B cell (primary cell): ENCODE measurements at regions not wholly inside any gene's neighbourhood (a gene's known extent, or its start where the extent isn't known, plus 50 kb on each side); places are given as distances from the start of the nearest gene placed in this dataset.

Source experiments
- ATAC-seq: fragments of 200-7000 bp; cut with Tn5 transposase; one replicate; pipeline ENCODE4 v1.10.0; 2021; ENCODE audit warnings: low read depth, mild to moderate bottlenecking, moderate number of reproducible peaks, moderate library complexity
- CTCF ChIA-PET: fragments of 350-600 bp; sonication (Branson Sonifier 250); formaldehyde crosslinking; loops from one replicate; lab custom pipeline; 2021; ENCODE audit warnings: antibody characterized with exemption, inconsistent platforms; lab: Charles Lee
- POLR2A ChIA-PET: fragments of 350-600 bp; sonication (Branson Sonifier 250); formaldehyde crosslinking; loops from one replicate; lab custom pipeline; 2021; ENCODE audit warnings: antibody characterized with exemption; lab: Charles Lee
- DNase-seq: peaks from one replicate; pipeline ENCODE4 v3.0.0; 2013
- H2AFZ ChIP-seq: 2 replicates; pipeline ENCODE4 v1.6.1; 2012; ENCODE audit warnings: mild to moderate bottlenecking, low read depth, low read length; ENCODE audit not compliant: insufficient read depth, poor library complexity, severe bottlenecking
- H3K27ac ChIP-seq, 2 donors: 1 replicate in 1 of 2; 2 replicates in 1 of 2; pipeline ENCODE4 v1.5.1; 2012 to 2013; ENCODE audit warnings: low read length in 2 of 2, mild to moderate bottlenecking in 2 of 2, moderate library complexity in 1 of 2
- H3K27me3 ChIP-seq, 4 experiments: fragments of 200-600 bp in 1 of 4; sonication (generic) in 1 of 4; replicated peaks in 1 of 4; 1 replicate in 2 of 4; 2 replicates in 2 of 4; pipeline versions ENCODE4 v1.6.1 to v1.7.0; 2013 to 2016; ENCODE audit warnings: low read length in 3 of 4, mild to moderate bottlenecking in 2 of 4, mixed read lengths in 1 of 4, moderate library complexity in 1 of 4; ENCODE audit not compliant: insufficient read depth in 4 of 4, control insufficient read depth in 3 of 4; ENCODE audit errors: control extremely low read depth in 1 of 4
- H3K36me3 ChIP-seq, 2 experiments: replicated peaks in 1 of 2; 1 replicate in 1 of 2; 2 replicates in 1 of 2; pipeline versions ENCODE4 v1.6.1 to v1.7.1; 2013; ENCODE audit warnings: low read length in 1 of 2; ENCODE audit not compliant: insufficient read depth in 2 of 2, control insufficient read depth in 1 of 2; ENCODE audit errors: control extremely low read depth in 1 of 2, extremely low read depth in 1 of 2
- H3K4me1 ChIP-seq, 2 donors: fragments of 200-600 bp in 1 of 2; sonication (generic) in 1 of 2; 1 replicate in 1 of 2; 2 replicates in 1 of 2; pipeline versions ENCODE4 v1.5.1 to v1.6.1; 2013 to 2017; ENCODE audit warnings: low read length in 2 of 2; ENCODE audit not compliant: control insufficient read depth in 2 of 2, insufficient read depth in 2 of 2
- H3K4me2 ChIP-seq: replicated peaks from 2 replicates; pipeline ENCODE3; 2012; ENCODE audit warnings: mild to moderate bottlenecking, low read depth, low read length; ENCODE audit not compliant: poor library complexity, severe bottlenecking
- H3K4me3 ChIP-seq, 5 experiments: fragments of 200-600 bp in 1 of 5; sonication (generic) in 1 of 5; 1 replicate in 3 of 5; 2 replicates in 2 of 5; pipeline versions ENCODE4 v1.5.1 to v1.7.0; 2011 to 2016; ENCODE audit warnings: low read length in 4 of 5, mild to moderate bottlenecking in 4 of 5, low read depth in 2 of 5, control low read depth in 1 of 5, moderate library complexity in 1 of 5; ENCODE audit not compliant: insufficient read depth in 1 of 5; ENCODE audit errors: control extremely low read depth in 1 of 5, extremely low read depth in 1 of 5
- H3K79me2 ChIP-seq: fragments of 200-600 bp; sonication (generic); one replicate; pipeline ENCODE4 v1.6.0; 2016; ENCODE audit warnings: low read length; ENCODE audit not compliant: control insufficient read depth, insufficient read depth
- H3K9ac ChIP-seq: fragments of 200-600 bp; sonication (generic); 2 replicates; pipeline ENCODE4 v1.6.1; 2017; ENCODE audit warnings: mild to moderate bottlenecking, low read length, moderate library complexity
- H3K9me3 ChIP-seq, 3 donors: one replicate each; pipeline versions ENCODE4 v1.6.1 to v1.7.1; 2013; ENCODE audit warnings: low read length in 2 of 3; ENCODE audit not compliant: control insufficient read depth in 2 of 3, insufficient read depth in 1 of 3; ENCODE audit errors: control extremely low read depth in 1 of 3
- H4K20me1 ChIP-seq: 2 replicates; pipeline ENCODE4 v1.6.0; 2012; ENCODE audit warnings: mild to moderate bottlenecking, low read length; ENCODE audit not compliant: insufficient read depth, control insufficient read depth, poor library complexity, severe bottlenecking
- H3K27ac Mint-ChIP-seq: one replicate; pipeline ENCODE4 v1.8.0; 2021; ENCODE audit warnings: mixed read lengths
- H3K27me3 Mint-ChIP-seq: one replicate; pipeline ENCODE4 v1.8.0; 2021; ENCODE audit warnings: mixed read lengths
- H3K4me1 Mint-ChIP-seq: one replicate; pipeline ENCODE4 v1.8.0; 2021; ENCODE audit warnings: mixed read lengths
- H3K4me3 Mint-ChIP-seq: one replicate; pipeline ENCODE4 v1.8.0; 2021; ENCODE audit warnings: mixed read lengths
- H3K9me3 Mint-ChIP-seq: one replicate; pipeline ENCODE4 v1.8.0; 2022; ENCODE audit warnings: mixed read lengths; ENCODE audit not compliant: insufficient read depth
- EZH2 ChIP-seq: IDR thresholded peaks from 2 replicates; pipeline ENCODE4 v1.6.1; 2012; ENCODE audit warnings: borderline replicate concordance, low read depth, mild to moderate bottlenecking, moderate library complexity, low read length; ENCODE audit not compliant: insufficient read depth, poor library complexity, severe bottlenecking
- WGBS: methylation state at CpG from one replicate; pipeline ENCODE4 v1.1.5; 2013; ENCODE audit warnings: missing lambda C conversion rate; ENCODE audit not compliant: insufficient coverage; 5-methylcytosine and 5-hydroxymethylcytosine counted together
- intact Hi-C: fragments of 100-400 bp; cut with micrococcal nuclease; formaldehyde crosslinking; loops from one replicate; pipeline ENCODE4 v1.10.0; 2022
- TF ChIP-seq, protein P1 (sequence below): fragments of 200-600 bp; IDR thresholded peaks from one replicate; pipeline ENCODE4 v1.8.0; 2022; ENCODE audit warnings: antibody characterized with exemption, mild to moderate bottlenecking

DNA sequence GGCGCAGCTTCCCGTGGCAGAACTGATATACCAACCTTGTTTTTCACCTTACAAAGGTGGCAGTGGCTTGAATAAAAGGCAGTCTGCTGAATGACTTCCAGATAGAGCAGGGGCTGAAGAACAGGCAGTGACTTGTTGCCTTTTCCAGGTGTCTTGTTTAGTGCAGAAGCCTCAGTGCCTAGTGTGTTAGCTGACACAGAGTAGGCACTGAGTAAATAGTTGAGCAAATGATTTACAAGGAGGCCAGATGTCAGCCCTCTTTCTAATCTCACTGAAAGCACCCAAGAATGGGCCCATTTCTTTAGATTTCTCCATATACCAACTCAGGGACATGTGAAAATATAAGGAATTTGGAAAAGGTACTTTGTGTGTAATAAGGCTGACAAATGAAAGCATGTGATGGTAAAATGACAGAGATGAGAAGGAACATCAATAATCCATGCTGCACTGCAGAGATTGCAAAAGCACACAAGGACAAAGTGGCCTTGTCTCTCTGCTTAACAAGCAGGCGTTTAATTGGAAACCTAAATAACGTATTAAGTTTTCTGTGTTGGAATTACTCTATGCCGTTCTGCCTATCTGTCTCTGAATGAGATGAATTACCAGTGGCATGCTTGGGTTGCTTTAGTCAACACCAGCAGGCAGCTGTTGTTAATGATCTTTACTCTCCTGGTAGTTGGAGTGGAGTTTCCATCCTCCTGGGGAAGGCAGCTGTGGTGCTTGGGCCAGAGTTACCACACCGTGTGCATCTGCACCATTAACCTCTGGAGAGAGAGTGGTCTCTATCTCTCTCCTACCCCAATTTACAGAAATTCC is 360.1 kb upstream of the C9orf72 start:
- intact Hi-C loops, result no loop called here
- 83% methylated on average over 3 of the region's 6 CpGs for whole genome bisulfite sequencing

DNA sequence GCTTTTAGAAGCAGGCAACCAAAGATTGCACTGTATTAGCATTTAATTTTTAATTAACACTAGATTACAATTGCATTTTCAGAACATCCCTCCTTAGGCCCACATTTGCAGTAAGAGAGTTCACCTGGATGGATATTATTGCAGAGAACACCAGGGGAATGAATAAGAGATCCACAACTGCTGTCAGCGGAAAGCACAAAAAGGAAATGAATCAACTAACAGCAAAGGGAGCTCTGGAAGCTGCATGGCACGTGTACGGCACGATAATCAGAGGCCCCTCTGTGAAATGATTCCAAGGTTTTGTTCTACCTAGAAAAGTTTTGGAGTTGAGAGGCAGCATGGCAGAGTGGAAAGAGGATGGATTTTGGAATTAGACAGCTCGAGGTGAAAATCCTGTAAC is 361.2 kb upstream of the C9orf72 start:
- ChIA-PET CTCF (no interaction called here), POLR2A (no interaction called here)
- Histone ChIP-seq H3K9ac (no peak overlapping the region), H2AFZ (no peak overlapping the region), H3K79me2 (no peaks in the 10 kb centered on the region), H3K27ac (no peak overlapping the region), H3K4me2 (no peak overlapping the region), H3K27me3 (no peaks in the 10 kb centered on the region), H4K20me1 (no peaks in the 10 kb centered on the region), H3K36me3 (no peaks in the 10 kb centered on the region), H3K9me3 (no peaks in the 10 kb centered on the region), H3K4me3 (no peak overlapping the region), H3K4me1 (no peaks in the 10 kb centered on the region)
- intact Hi-C loops, result no loop called here
- WGBS, result 65% methylated on average over 5 of the region's 5 CpGs
- Mint-ChIP-seq H3K27me3 (no peaks in the 10 kb centered on the region), H3K4me3 (no peak overlapping the region), H3K4me1 (no peaks in the 10 kb centered on the region), H3K27ac (no peak overlapping the region), H3K9me3 (no peaks in the 10 kb centered on the region)
- no peak for TF ChIP-seq EZH2
- TF ChIP-seq, protein P1, sequence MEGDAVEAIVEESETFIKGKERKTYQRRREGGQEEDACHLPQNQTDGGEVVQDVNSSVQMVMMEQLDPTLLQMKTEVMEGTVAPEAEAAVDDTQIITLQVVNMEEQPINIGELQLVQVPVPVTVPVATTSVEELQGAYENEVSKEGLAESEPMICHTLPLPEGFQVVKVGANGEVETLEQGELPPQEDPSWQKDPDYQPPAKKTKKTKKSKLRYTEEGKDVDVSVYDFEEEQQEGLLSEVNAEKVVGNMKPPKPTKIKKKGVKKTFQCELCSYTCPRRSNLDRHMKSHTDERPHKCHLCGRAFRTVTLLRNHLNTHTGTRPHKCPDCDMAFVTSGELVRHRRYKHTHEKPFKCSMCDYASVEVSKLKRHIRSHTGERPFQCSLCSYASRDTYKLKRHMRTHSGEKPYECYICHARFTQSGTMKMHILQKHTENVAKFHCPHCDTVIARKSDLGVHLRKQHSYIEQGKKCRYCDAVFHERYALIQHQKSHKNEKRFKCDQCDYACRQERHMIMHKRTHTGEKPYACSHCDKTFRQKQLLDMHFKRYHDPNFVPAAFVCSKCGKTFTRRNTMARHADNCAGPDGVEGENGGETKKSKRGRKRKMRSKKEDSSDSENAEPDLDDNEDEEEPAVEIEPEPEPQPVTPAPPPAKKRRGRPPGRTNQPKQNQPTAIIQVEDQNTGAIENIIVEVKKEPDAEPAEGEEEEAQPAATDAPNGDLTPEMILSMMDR, result no peak
- ATAC-seq (no peak), DNase-seq (no peak)

More for the DNA sequence above, 360.1 kb upstream of the C9orf72 start:
- Mint-ChIP-seq H3K4me3 (no peak overlapping the region), H3K9me3 (no peaks in the 10 kb centered on the region), H3K4me1 (no peaks in the 10 kb centered on the region), H3K27ac (no peak overlapping the region), H3K27me3 (no peaks in the 10 kb centered on the region)
- H3K9ac ChIP-seq, result no peak overlapping the region
- H3K9me3 ChIP-seq, result no peaks in the 10 kb centered on the region
- H3K27ac ChIP-seq, result no peak overlapping the region
- ATAC-seq (no peak), DNase-seq (no peak)
- no peak overlapping the region for H2AFZ ChIP-seq
- no peaks in the 10 kb centered on the region for H3K36me3 ChIP-seq
- CTCF ChIA-PET, result no interaction called here
- no peaks in the 10 kb centered on the region for H3K4me1 ChIP-seq
- H3K79me2 ChIP-seq, result no peaks in the 10 kb centered on the region
- H3K4me2 ChIP-seq, result no peak overlapping the region
- no peak overlapping the region for H3K4me3 ChIP-seq
- H3K27me3 ChIP-seq, result no peaks in the 10 kb centered on the region
- TF ChIP-seq EZH2, result no peak
- TF ChIP-seq, protein P1, result no peak
- POLR2A ChIA-PET, result no interaction called here
- H4K20me1 ChIP-seq, result no peaks in the 10 kb centered on the region
